GM21723 (cell line): ENCODE measurements at regions not wholly inside any gene's neighbourhood (a gene's known extent, or its start where the extent isn't known, plus 50 kb on each side); places are given as distances from the start of the nearest gene placed in this dataset.

Experiments
- ATAC-seq: cut with Tn5 transposase; IDR thresholded peaks from one replicate; pipeline ENCODE4 v1.9.1; 2021; ENCODE audit warnings: mild to moderate bottlenecking, moderate library complexity; ENCODE audit not compliant: unreplicated experiment

- ATAC-seq, result no peak
Measured at GRCh38 chr9:95627802-95628201, 111.0 kb upstream of the PTCH1 start.

- no peak for ATAC-seq
Measured at GRCh38 chr9:95626885-95627558, 110.3 kb upstream of the PTCH1 start.

GRCh38 chr9:95626341-95626740 is 109.6 kb upstream of the PTCH1 start:
- no peak for ATAC-seq

- no peak for ATAC-seq
Measured at GRCh38 chr9:95623640-95624039, 106.9 kb upstream of the PTCH1 start.

- no peak for ATAC-seq
Measured at GRCh38 chr9:95620722-95621121, 104.0 kb upstream of the PTCH1 start.

- no peak for ATAC-seq
Measured at GRCh38 chr9:95620314-95620713, 103.5 kb upstream of the PTCH1 start.

- no peak for ATAC-seq
Measured at GRCh38 chr9:95615246-95615645, 98.5 kb upstream of the PTCH1 start.

GRCh38 chr9:95613670-95614069 is 96.9 kb upstream of the PTCH1 start:
- no peak for ATAC-seq

GRCh38 chr9:95611354-95611753 is 94.6 kb upstream of the PTCH1 start:
- no peak for ATAC-seq

- ATAC-seq, result no peak
Measured at GRCh38 chr9:95610006-95610785, 93.4 kb upstream of the PTCH1 start.

- ATAC-seq, result no peak
Measured at GRCh38 chr9:95609426-95609825, 92.7 kb upstream of the PTCH1 start.

- no peak for ATAC-seq
Measured at GRCh38 chr9:95608341-95608740, 91.6 kb upstream of the PTCH1 start.

- no peak for ATAC-seq
Measured at GRCh38 chr9:95607507-95607906, 90.7 kb upstream of the PTCH1 start.

- ATAC-seq, result no peak
Measured at GRCh38 chr9:95606489-95607350, 89.9 kb upstream of the PTCH1 start.

- no peak for ATAC-seq
Measured at GRCh38 chr9:95605816-95606488, 89.2 kb upstream of the PTCH1 start.

GRCh38 chr9:95605101-95605500 is 88.3 kb upstream of the PTCH1 start:
- ATAC-seq, result no peak

- ATAC-seq, result no peak
Measured at GRCh38 chr9:95598236-95598635, 81.5 kb upstream of the PTCH1 start.

- no peak for ATAC-seq
Measured at GRCh38 chr9:95595721-95596295, 79.0 kb upstream of the PTCH1 start.

- ATAC-seq, result no peak
Measured at GRCh38 chr9:95592931-95593330, 76.2 kb upstream of the PTCH1 start.

- ATAC-seq, result no peak
Measured at GRCh38 chr9:95588724-95589588, 72.2 kb upstream of the PTCH1 start.
